Dedifferentiated amniotic fluid mesenchymal stem cell (primary cell): ENCODE measurements at regions not wholly inside any gene's neighbourhood (a gene's known extent, or its start where the extent isn't known, plus 50 kb on each side); places are given as distances from the start of the nearest gene placed in this dataset.
"Not testable (repeated sequence)": the region's sequence is repeated elsewhere in the genome, so short reads cannot be mapped to it uniquely, and the experiment has no call there.

ENCODE experiments used
- DNase-seq: peaks from one replicate; pipeline ENCODE4 v3.0.0-alpha.2; 2016; ENCODE audit errors: extremely low spot score

GRCh38 chr7:121620953-121621606 lies 225.0 kb upstream of the FAM3C start:
- DNase-seq: no peak

GRCh38 chr7:121620206-121620605 lies 224.1 kb upstream of the FAM3C start:
- no peak for DNase-seq

GRCh38 chr7:121618182-121618581 lies 222.1 kb upstream of the FAM3C start:
- DNase-seq: no peak

GRCh38 chr7:121610243-121610642 lies 214.1 kb upstream of the FAM3C start:
- no peak for DNase-seq

DNA sequence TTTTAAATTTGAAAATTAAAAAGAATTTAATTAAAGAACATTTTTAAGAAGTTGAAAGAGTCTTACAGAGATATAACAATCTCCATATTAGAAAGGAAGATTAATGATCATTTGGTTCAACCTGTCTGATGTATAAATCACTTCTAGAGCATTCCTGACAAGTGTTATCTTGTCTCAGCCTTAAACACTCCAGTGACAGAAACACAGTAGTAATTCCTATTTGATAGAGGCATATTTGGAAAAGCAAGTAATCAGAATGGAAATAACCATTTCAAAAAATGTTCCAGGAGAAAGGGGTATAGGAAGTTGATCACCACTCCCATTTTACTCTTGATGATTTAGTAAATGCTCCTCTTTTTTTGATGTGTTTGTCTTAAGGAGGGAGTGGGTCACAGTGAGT lies 213.1 kb upstream of the FAM3C start:
- no peak for DNase-seq

- DNase-seq: no peak
These were observed 212.7 kb upstream of the FAM3C start for GRCh38 chr7:121608785-121609184.

DNA sequence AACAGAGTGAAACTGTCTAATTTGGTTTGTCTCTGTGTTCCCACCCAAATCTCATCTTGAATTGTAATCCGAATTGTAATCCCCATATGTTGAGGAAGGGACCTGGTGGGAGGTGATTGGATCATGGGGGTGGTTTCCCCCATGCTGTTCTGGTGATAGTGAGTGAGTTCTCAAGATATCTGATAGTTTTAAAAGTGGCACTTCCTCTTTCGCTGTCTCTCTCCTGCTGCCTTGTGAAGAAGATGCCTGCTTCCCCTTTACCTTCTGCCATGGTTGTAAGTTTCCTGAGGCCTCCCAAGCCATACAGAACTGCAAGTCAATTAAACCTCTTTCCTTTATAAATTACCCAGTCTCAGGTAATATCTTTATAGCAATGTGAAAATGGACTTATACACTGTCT lies 212.1 kb upstream of the FAM3C start:
- not testable (repeated sequence) for DNase-seq

GRCh38 chr7:121605317-121605680 lies 209.2 kb upstream of the FAM3C start:
- DNase-seq: peak; percentile 26

DNA sequence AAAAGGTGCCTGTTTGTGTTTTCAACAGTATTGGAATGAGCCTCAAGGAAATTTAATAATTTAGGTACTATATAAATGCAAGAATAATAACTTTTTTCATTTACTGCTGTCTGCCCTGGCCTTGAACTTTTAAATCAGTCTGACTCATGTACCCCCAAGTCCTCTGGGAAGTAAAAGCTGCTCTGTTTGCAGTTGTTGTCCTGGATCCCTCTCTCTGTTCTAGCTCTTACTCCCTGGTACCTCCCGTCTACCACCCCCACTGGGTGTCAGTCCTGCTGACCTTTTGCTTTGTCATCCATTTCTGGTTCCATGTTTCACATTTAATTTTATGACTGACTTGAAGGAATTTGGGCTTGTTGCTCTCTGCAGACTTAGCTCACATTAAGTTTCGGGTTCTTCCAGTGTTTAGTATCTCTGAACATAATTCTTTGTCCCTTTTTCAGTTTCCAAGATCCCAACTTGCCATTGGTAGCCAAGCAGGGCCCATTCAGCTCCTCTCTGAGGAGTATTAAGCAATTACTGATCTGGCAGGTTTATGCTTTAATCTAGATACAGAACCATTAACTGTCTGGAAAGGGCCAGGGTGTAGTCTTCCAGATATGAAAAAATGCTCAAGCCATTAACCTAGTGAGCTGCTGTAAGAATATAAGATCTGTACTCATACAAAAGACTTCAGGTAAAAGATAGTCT lies 208.7 kb upstream of the FAM3C start:
- DNase-seq: no peak

DNA sequence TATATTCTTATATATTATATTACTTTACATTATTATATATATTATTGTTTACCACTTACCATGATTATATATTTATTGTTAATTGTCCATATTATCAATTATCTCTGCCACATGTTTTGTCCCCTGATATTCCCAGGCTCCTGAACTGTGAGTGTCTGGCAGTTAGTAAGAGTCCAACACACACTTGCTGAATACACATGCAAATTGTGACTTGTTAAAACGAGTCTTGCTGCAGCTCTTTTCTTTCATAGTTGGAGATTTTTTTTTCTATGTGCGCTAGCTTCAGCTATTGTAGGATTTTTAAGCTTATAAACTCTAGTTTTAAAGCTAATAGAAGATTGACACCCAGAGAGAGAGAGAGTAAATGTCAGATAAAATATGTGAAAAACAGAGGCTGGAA lies 207.8 kb upstream of the FAM3C start:
- DNase-seq: no peak

DNA sequence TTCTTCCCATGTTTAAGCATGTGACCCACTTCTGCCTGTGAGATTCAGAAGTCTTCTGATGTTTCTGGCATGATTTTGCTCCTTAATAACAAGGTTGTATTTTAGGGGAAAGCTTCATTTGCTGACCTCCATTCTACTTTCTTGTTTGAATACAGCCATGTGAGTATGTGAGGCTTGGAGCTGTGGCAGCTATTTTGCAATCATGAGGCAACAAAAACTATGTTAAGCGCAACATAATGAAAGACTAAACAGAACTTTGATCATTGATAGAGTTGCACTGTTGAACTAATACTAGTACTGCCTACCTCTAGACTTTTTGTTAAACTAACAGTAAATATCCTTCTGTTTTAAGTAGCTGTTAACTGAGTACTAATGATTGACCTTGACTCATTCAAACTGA lies 203.8 kb upstream of the FAM3C start:
- no peak for DNase-seq

- DNase-seq: no peak
These were observed 199.9 kb upstream of the FAM3C start for GRCh38 chr7:121595758-121596696.

DNA sequence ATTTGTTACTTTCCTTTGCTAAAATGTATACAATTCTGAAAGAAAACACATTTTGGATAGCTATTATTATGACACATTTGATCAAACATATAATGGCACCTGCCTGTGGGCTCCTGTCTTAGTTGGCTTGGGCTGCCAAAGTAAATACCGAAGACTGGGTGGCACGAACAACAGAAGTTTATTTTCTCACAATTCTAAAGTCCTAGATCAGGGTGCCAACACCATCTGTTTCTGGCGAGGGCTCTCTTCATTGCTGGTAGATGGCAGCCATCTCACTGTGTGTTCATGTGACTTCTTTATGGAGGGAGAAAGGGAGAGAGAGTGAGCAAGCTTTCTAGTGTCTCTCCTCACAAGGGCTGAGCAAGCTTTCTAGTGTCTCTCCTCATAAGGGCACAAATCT lies 195.8 kb upstream of the FAM3C start:
- DNase-seq: no peak

DNA sequence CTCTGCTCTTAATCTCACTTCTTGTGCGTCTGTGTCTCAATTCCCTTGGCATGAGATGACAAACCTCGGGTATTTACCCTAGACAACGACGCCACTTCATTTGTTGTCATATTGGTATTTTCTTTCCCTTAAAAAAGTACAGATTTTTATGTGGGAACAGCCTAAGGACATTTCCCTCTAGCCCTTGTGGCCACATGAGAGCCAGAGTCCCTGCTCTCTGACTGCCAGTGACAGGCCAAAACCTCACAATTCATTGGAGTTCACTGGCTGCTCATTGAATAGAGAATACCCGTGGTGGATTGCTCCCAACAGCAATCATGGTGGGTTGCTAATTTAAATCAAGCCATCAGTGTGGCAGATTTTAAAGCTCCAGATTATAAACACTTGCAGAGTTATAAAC lies 191.3 kb upstream of the FAM3C start:
- DNase-seq: no peak

- no peak for DNase-seq
These were observed 186.2 kb upstream of the FAM3C start for GRCh38 chr7:121582258-121582657.

GRCh38 chr7:121579639-121580038 lies 183.5 kb upstream of the FAM3C start:
- no peak for DNase-seq

DNA sequence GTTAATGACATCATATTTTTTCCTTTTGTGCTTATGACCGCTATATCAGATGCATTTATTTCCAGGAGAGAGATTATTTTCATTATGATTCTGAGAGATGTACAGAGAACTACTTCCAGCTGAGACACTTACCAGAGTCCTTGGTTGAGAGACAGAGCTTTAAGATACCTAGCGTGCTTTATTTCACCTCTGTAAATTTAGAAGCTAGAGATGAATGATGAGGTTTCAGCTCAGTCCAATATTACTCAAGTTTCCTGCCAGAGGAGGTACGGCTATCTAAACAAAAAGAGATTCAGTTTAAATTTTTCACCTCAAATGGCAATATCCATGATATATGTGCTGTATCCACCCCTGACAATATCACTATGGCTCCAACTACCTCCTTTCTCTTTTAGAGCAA lies 182.6 kb upstream of the FAM3C start:
- no peak for DNase-seq

DNA sequence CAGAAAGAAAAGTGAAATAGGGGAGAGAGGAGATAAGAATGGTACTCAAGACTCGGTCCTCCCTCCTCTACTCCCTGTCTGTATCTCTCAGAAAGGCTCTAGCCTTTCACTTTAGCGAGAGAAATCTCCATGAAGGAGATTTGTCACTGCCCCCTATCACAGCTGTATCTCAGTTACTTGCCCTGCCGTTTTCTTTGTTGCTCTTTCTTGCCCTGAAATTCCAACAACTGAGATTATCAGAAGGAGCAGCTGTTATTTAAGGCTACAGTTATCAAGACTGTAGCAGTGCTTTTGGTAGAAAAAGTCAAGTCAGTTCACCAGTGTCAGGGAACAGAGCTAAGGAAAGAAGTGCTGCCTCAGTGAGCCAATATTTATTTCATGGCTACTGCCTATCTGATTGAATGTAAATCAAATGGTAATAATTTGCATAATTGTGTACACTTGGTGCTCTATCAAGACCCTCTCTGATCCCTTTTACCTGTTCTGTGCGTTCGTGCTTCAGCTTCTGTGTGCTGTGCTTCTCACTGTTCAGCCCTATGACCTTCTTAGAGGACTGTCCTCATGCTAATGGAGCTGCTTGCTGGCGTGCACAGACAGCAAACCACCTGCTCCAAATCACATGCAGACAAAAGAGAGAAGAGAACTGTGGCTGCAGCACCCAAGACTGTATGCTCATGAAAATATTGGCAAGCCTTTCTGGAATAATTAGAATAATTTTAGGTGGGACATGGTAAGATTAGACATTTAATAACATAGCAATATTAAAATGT lies 180.2 kb upstream of the FAM3C start:
- DNase-seq: no peak

GRCh38 chr7:121575194-121575765 lies 179.2 kb upstream of the FAM3C start:
- DNase-seq: peak; percentile 49

DNA sequence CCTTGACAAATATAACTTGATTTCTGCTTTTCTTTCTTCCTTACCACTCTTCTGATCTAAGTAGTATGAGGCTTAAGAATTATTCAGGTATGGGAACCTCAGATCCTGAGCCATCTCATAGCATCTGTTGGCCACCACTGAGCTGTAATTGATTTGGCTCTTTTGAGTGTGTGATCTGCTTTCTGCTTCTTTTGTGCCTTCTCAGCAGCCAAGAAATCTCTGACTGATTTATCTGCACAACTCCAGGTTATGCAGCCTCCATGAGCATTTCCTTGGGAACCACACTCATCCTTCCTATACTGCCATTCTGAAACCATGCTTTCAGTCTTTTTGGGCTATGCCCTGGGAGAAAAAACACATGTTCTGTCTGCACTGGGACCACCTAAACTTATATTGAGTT lies 178.0 kb upstream of the FAM3C start:
- no peak for DNase-seq

GRCh38 chr7:121572615-121573014 lies 176.5 kb upstream of the FAM3C start:
- no peak for DNase-seq

DNA sequence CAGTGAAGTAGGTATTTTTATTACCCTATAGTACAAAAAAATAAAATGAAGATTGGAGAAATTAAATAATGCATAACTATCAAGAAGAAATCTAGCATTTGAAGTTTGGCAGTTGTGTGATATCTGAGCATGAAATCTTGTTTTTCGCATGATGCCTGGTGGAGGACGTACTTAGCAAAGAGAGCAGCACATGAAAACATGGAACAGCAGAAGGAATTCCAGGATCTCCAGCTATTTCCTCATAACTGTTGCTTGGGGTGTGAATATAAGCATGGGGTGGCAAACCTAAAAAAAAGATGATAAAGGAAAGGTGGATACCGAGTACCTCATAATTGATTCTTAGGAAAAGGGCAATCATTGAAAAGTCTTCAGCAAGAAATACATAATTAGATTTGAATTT lies 174.3 kb upstream of the FAM3C start:
- no peak for DNase-seq
